Transverse colon (tissue), 4 donors: ENCODE measurements at regions not wholly inside any gene's neighbourhood (a gene's known extent, or its start where the extent isn't known, plus 50 kb on each side); places are given as distances from the start of the nearest gene placed in this dataset.

Experiments
- DNase-seq: peaks from one replicate; pipeline ENCODE4 v3.0.0-alpha.2; 2019
- H3K27ac ChIP-seq, 4 donors: fragments of 200-600 bp; sonication (generic); 2 replicates each; pipeline ENCODE4 v1.5.1; 2016 to 2018; ENCODE audit warnings: inconsistent platforms in 4 of 4
- H3K27me3 ChIP-seq: fragments of 200-600 bp; sonication (generic); 2 replicates; pipeline ENCODE4 v1.5.1; 2017; ENCODE audit warnings: inconsistent platforms
- H3K36me3 ChIP-seq, 4 donors: fragments of 200-600 bp; sonication (generic); 2 replicates each; pipeline ENCODE4 v1.5.1; 2017 to 2019; ENCODE audit warnings: inconsistent platforms in 4 of 4
- H3K4me1 ChIP-seq, 4 donors: fragments of 200-600 bp; sonication (generic); 2 replicates each; pipeline ENCODE4 v1.5.1; 2017 to 2020; ENCODE audit warnings: inconsistent platforms in 4 of 4
- H3K4me3 ChIP-seq, 4 donors: fragments of 200-600 bp; sonication (generic); 1 replicate in 1 of 4; 2 replicates in 3 of 4; pipeline versions ENCODE4 v1.5.1 to v1.6.1; 2017 to 2019; ENCODE audit warnings: inconsistent platforms in 4 of 4
- H3K9me3 ChIP-seq, 2 donors: fragments of 200-600 bp; sonication (generic); 2 replicates each; pipeline ENCODE4 v1.5.1; 2017 to 2019; ENCODE audit warnings: inconsistent platforms in 2 of 2
- EP300 ChIP-seq: sonication (generic); formaldehyde crosslinking; IDR thresholded peaks from one replicate; pipeline ENCODE4 v1.6.1; 2017; ENCODE audit warnings: antibody characterized with exemption, low read depth
- POLR2A ChIP-seq: fragments of 450-650 bp; IDR thresholded peaks from one replicate; pipeline ENCODE4 v1.6.1; 2016; ENCODE audit warnings: antibody characterized with exemption, mild to moderate bottlenecking, moderate library complexity
- POLR2AphosphoS5 ChIP-seq, 3 donors: sonication (generic); formaldehyde crosslinking; IDR thresholded peaks; one replicate each; pipeline ENCODE4 v1.6.1; 2016; ENCODE audit warnings: antibody characterized with exemption in 3 of 3
- WGBS, 2 donors: methylation state at CpG; one replicate each; pipeline ENCODE4 v1.1.5; 2018; ENCODE audit warnings: low coverage in 1 of 2; 5-methylcytosine and 5-hydroxymethylcytosine counted together
- in situ Hi-C, 4 donors: fragments of 200-750 bp; cut with MboI; loops; one replicate each; pipeline versions ENCODE4 v1.15.0 to v1.15.1; 2017; ENCODE audit warnings: low sequenced_read_pairs in 3 of 4, low pct_ligation_motif_present in 1 of 4, low pct_unique_long_range_greater_than_20kb in 1 of 4
- intact Hi-C: fragments of 100-400 bp; cut with DNase I; formaldehyde crosslinking; loops from one replicate; pipeline ENCODE4 v1.15.1; 2023; ENCODE audit warnings: low total_unique reads
- TF ChIP-seq, protein P1 (sequence below), 5 experiments: fragments of 200-600 bp in 3 of 5; fragments of 450-650 bp in 2 of 5; sonication (generic) in 3 of 5; IDR thresholded peaks; 1 replicate in 2 of 5; 2 replicates in 3 of 5; pipeline ENCODE4 v1.5.1; 2016 to 2017; ENCODE audit warnings: antibody characterized with exemption in 5 of 5, inconsistent platforms in 3 of 5, mild to moderate bottlenecking in 2 of 5, moderate library complexity in 1 of 5

DNA sequence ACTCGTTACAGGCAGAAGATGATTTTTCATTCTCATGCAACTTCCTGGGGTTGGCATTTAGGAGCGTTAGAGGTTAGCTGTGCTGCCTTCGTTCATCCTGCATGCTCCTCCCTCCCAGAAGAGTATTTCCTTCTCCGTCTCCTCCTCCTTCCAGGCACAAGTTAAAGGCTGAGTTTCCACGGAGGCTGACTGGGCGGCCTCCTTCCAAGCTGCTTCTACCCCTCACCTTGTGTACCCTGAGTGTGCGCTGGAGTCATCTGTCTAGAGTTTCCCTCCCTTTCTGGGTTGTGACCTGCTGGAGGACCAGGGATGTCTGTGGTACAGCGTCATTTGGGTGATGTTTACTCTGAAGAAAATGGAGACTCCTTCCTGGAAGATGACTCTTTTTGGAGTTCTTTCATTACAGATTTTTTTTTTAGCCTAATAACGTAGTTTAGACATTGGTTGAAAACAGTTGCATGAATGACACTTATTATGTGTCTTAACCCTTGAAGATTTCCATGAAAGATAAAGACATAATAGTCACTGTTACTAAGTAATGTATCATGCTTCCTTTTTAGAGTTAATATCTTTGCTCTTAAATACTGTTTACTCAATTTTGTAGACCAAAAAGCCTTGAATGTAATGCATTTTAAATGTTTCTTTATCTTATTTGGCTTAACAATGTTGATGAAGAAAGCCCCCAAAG lies 146.9 kb downstream of the TENT4A start:
- no peak for TF ChIP-seq POLR2A
- TF ChIP-seq, protein P1, sequence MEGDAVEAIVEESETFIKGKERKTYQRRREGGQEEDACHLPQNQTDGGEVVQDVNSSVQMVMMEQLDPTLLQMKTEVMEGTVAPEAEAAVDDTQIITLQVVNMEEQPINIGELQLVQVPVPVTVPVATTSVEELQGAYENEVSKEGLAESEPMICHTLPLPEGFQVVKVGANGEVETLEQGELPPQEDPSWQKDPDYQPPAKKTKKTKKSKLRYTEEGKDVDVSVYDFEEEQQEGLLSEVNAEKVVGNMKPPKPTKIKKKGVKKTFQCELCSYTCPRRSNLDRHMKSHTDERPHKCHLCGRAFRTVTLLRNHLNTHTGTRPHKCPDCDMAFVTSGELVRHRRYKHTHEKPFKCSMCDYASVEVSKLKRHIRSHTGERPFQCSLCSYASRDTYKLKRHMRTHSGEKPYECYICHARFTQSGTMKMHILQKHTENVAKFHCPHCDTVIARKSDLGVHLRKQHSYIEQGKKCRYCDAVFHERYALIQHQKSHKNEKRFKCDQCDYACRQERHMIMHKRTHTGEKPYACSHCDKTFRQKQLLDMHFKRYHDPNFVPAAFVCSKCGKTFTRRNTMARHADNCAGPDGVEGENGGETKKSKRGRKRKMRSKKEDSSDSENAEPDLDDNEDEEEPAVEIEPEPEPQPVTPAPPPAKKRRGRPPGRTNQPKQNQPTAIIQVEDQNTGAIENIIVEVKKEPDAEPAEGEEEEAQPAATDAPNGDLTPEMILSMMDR (IDR thresholded peaks at IDR 0.05) = no peak
- no peak for TF ChIP-seq POLR2AphosphoS5 (IDR thresholded peaks at IDR 0.05)
- TF ChIP-seq EP300 = no peak
- in situ Hi-C loops (no loop called here), intact Hi-C loops (no loop called here)
- Histone ChIP-seq H3K27ac (no peak overlapping the region), H3K27me3 (no peaks in the 10 kb centered on the region), H3K4me1 (no peaks in the 10 kb centered on the region), H3K9me3 (no peaks in the 10 kb centered on the region), H3K4me3 (no peak overlapping the region), H3K36me3 (no peaks in the 10 kb centered on the region)
- no peak for DNase-seq
- 69 to 71% methylated on average over 4 to 9 of the region's 9 CpGs for WGBS, 2 donors

GRCh38 chr5:6861036-6861435 lies 147.8 kb downstream of the TENT4A start:
- in situ Hi-C loops (no loop called here), intact Hi-C loops (no loop called here)
- H3K36me3 ChIP-seq = no peaks in the 10 kb centered on the region
- no peaks in the 10 kb centered on the region for H3K4me1 ChIP-seq
- no peak for TF ChIP-seq POLR2A
- no peak for TF ChIP-seq POLR2AphosphoS5 (IDR thresholded peaks at IDR 0.05)
- no peak for TF ChIP-seq EP300
- TF ChIP-seq, protein P1 (IDR thresholded peaks at IDR 0.05) = no peak
- H3K27ac ChIP-seq = no peak overlapping the region
- no peaks in the 10 kb centered on the region for H3K27me3 ChIP-seq
- no peak overlapping the region for H3K4me3 ChIP-seq
- DNase-seq = no peak
- 66 to 70% methylated on average over 3 of the region's 3 CpGs for WGBS, 2 donors
- no peaks in the 10 kb centered on the region for H3K9me3 ChIP-seq

DNA sequence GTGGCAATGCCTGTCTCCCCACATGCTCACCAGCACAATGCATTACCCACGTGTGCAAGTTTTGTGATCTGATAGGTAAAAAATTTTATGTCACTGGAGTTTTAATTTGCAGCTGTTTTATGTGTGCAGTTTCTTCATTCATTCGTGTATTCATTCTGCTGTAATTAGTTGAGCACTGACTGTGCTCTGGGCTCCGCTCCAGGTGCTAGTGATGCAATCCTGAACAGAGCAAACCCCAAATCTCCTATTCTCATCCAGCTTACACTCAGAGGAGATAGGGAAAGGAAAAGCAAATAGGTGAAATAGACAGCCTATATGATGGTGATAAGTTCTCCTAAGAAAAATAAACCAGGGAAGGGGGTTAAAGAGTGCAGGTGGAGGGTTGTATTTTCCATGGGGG lies 148.4 kb downstream of the TENT4A start:
- DNase-seq = no peak
- H3K4me1 ChIP-seq = no peaks in the 10 kb centered on the region
- H3K27ac ChIP-seq = no peak overlapping the region
- in situ Hi-C loops = no loop called here
- WGBS, 2 donors = 69 to 71% methylated on average over 3 of the region's 3 CpGs
- H3K27me3 ChIP-seq = no peaks in the 10 kb centered on the region
- no peak overlapping the region for H3K4me3 ChIP-seq
- intact Hi-C loops = no loop called here
- no peak for TF ChIP-seq POLR2A
- TF ChIP-seq POLR2AphosphoS5 (IDR thresholded peaks at IDR 0.05) = no peak
- TF ChIP-seq EP300 = no peak
- TF ChIP-seq, protein P1 (IDR thresholded peaks at IDR 0.05) = no peak
- no peaks in the 10 kb centered on the region for H3K36me3 ChIP-seq
- H3K9me3 ChIP-seq = no peaks in the 10 kb centered on the region

DNA sequence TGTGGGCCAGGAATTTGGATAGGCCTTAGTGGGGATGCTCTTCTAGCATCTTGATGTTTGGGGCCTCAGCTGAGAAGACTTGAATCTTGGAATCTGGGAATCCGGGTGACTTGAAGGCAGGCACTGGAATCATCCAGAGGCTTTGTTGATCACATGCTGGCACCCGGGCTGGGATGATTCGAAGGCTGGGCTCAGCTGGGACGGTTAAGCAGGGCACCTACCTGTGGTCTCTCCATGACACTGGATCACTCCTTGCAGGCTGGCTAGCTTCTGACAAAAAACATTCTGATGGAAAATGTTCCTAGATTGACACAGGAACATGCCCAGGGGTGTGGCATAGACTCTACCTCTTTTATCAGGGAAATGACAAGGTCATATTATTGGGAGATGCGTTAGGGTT lies 149.1 kb downstream of the TENT4A start:
- Histone ChIP-seq H3K9me3 (no peaks in the 10 kb centered on the region), H3K27ac (no peak overlapping the region), H3K4me1 (no peaks in the 10 kb centered on the region), H3K4me3 (no peak overlapping the region), H3K27me3 (no peaks in the 10 kb centered on the region), H3K36me3 (no peaks in the 10 kb centered on the region)
- no peak for DNase-seq
- whole genome bisulfite sequencing, 2 donors = 93 to 96% methylated on average over 5 of the region's 5 CpGs
- TF ChIP-seq EP300 (no peak), POLR2A (no peak), POLR2AphosphoS5 (IDR thresholded peaks at IDR 0.05) (no peak)
- TF ChIP-seq, protein P1 (IDR thresholded peaks at IDR 0.05) = no peak
- in situ Hi-C loops = no loop called here
- intact Hi-C loops = no loop called here
